GM18498 (cell line): ENCODE measurements at regions not wholly inside any gene's neighbourhood (a gene's known extent, or its start where the extent isn't known, plus 50 kb on each side); places are given as distances from the start of the nearest gene placed in this dataset.

Experiments
- ATAC-seq: cut with Tn5 transposase; IDR thresholded peaks from one replicate; pipeline ENCODE4 v1.9.1; 2021; ENCODE audit warnings: mild to moderate bottlenecking, moderate library complexity; ENCODE audit not compliant: unreplicated experiment

GRCh38 chr9:93900971-93901861 is 53.9 kb downstream of the BARX1 start:
- no peak for ATAC-seq

GRCh38 chr9:93900436-93900819 is 54.7 kb downstream of the BARX1 start:
- ATAC-seq, result no peak

DNA sequence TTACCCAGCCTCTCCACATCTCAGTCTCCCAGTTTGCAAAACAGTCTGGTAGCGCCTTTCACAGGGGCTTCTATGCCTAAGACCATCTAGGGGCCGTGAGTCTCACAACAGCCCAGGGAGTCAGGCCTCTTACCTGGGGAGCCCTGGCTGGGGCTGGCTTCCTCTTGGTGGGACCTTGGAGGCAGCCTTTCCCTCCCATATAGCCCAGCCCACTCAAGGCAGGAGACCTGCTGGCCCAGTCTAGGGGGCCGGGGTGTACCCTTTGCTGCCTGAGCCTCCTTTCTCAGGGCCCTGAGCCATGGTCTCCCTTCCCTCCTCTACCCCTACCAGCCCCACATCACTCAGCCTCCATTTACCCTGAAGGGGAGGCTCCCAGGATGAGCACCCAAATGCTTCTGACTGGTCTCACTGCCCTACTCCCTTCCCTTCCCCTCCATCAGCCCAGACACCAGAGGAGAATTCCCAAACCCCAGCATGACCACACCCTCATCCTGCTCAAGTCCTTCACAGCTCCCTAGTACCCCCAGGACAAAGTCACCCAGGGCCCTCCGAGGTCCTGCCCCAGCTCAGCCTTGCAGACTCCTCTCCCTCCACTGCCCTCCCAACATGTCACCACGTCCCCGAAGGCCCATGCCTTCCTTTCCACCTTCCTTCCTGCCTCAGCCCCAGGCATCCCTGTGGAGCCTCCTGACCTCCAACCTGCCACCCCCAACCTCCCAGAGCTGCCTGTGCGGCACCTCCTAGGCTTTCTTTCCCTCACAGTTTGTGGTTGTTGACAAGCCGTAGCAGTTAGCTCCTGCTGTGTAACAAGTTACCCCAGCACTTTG is 55.3 kb downstream of the BARX1 start:
- no peak for ATAC-seq

- ATAC-seq, result no peak
These were observed 56.4 kb downstream of the BARX1 start for GRCh38 chr9:93898502-93899426.

DNA sequence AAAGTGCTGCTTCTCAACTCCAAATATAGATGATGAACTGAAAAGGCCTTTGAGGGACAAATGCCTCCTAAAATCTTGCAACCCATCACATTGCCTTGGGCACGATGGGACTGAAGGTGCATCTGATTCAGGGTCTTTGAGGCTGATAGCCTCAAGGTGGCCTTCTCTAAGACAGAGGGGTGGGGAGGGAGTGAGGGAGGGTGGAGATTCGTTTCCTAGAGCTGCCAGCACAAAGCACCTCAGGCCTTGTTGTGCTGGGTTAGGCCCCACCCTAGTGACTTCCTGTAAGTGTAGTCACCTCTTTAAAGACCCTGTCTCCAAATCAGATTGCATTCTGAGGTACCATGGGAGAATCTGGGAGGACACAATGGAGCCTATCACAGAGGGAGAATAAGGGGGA is 57.1 kb downstream of the BARX1 start:
- ATAC-seq, result no peak

- no peak for ATAC-seq
These were observed 57.8 kb downstream of the BARX1 start for GRCh38 chr9:93897075-93897970.

GRCh38 chr9:93896496-93897033 is 58.6 kb downstream of the BARX1 start:
- no peak for ATAC-seq

DNA sequence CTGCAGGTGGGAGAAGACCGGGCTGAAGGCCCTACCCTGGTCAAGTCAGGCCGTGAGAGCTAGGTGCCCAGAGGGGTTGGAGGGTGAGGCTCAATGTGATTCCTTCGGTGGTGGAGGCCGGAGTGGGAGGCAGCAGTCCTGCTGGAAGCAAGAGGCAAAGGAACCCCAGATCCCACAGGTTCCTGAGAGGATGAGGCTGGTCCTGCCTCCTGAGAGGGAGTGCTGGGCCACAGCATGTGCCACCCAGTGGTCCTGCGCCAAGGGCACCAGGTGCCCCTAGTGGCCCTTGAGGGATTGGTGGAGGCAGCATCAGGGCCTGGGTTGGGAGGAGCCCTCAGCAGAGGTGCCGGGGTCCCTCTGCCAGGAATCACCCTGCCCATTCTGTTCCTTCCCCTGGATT is 59.1 kb downstream of the BARX1 start:
- ATAC-seq, result no peak

- ATAC-seq, result no peak
These were observed 59.6 kb downstream of the BARX1 start for GRCh38 chr9:93895535-93895934.

DNA sequence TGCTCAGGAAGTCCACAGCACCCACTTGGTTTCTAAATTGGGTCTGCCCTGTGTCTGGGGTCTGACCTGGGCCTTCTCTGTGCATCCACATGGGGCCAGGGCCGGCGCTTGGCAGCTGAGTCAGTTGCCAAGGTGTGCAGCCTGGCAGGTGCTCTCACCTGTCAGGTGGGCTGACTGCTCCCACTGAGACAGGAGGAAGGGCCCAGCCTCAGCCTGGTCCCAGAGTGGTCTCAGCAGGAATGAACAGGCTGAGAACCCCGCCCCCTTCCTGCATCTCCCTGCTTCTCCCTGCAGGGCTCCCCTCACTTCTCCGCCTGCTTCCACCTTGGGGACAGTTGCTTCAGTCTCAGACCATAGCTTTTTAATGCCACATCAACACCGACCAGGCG is 60.5 kb downstream of the BARX1 start:
- ATAC-seq, result no peak

DNA sequence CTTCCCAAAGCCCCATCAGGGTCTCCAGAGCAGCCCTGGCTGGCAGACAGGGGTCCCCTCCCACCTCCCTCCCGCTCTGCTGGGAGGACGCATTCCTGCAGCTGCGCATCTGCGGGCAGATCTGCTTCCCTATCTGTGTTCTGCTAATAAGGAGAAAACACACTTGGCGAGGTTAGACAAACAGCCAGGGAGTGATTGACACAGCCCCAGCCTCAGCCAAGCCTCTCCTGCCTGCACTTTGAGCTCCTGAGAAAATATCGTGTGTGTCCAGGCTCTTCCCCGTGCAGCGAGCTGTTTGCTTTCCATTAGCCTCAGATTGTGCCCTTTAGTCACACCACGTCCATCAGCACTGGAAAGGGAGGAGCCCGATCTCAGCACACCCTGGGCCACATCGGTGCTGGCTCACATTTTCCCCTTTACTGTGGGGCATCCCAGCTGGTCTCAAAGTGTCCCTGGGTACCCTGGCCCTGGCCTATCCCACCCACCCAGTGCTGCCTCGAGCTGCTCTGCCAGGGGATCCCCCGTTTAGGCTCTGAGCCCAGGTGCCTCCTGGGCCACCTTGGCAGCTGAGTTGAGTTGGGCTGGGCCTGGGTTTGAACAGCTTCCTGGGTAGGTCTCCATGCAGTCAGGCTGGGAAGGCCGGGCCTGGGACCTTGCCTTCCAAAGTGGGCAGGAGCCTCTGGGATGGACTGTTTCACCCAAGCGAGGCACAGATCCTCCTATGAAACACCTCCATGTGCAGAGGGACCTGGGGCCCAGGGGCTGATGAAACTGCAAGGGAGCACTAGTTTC is 61.1 kb downstream of the BARX1 start:
- no peak for ATAC-seq

DNA sequence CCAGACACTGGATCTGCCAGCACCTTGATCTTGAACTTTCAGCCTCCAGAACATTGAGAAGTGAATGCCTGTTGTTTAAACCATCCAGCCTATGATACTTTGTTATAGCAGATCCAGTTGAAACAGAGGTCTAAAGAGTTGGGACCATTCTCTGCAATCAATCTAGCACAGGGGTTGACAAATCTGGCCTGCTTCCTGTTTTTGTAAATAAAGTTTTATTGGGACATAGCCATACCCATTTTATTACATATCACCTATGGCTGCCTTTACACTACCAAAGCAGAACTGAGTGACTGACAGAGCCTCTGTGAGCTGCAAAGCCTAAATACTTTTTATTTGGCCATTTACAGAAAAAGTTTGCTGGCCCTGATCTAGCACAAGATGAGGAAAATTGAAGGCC is 62.0 kb downstream of the BARX1 start:
- ATAC-seq, result no peak

- no peak for ATAC-seq
These were observed 62.4 kb downstream of the BARX1 start for GRCh38 chr9:93892748-93893147.

GRCh38 chr9:93891549-93892310 is 63.4 kb downstream of the BARX1 start:
- ATAC-seq, result no peak

DNA sequence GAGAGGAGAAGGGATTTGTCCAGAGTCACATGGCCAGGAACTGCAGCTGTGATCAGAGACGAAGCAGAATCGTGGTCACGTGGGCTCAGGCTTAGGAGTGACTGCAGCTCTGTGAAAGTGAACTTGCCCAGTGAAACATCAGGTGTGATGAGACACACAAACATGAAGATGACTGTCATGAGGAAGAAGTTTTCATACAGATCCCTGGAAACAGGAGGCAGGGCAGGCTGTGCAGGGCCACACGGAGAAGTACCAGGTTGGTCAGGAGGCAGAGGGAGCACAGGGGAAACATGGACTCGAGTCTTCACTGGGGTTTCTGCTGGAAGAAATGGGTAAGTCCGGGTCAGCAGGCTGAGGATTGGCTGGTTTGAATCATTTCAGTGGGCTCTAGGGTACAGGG is 64.1 kb downstream of the BARX1 start:
- no peak for ATAC-seq

DNA sequence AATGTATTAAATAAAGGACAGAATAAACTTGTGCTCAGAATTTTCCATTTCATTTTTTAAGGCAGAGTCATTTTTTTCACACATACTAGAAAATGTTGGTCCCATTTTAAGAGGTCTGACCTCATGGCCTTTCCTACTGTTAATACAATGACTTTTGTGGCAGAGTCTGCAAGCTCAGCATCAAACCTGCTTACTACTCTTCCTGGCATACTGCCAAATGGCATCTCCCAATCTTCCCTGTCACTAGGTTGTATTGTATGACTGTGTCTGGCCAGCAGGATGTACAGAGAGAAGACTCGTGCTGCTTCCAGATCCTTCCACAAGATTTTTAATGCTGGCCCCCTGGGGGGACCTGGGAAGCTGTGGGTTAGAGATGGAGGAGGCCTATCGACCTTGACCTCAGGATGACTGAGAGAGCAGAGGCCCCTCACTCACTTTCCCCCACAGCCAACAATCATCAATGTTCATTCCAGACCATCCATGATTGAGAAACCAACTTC is 64.7 kb downstream of the BARX1 start:
- ATAC-seq, result no peak

DNA sequence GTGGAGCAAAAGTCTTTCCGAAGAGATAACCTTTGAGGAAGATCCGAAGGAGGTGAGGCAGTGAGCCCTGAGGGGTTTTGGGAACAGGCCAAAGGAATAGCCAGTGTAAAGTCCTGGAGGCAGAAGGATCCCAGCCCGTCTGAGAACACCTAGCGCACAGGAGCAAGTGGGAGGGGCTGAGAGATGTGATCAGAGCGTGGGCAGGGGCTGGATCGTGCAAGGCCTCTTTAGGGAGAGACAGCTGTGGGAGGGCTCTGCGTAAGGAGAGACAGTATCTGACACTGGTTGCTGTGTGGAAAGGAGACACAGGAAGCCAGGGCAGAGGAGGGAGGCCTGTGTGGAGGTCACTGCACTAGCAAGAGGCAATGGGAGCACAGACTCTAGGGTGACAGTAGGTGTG is 68.2 kb downstream of the BARX1 start:
- ATAC-seq, result no peak

DNA sequence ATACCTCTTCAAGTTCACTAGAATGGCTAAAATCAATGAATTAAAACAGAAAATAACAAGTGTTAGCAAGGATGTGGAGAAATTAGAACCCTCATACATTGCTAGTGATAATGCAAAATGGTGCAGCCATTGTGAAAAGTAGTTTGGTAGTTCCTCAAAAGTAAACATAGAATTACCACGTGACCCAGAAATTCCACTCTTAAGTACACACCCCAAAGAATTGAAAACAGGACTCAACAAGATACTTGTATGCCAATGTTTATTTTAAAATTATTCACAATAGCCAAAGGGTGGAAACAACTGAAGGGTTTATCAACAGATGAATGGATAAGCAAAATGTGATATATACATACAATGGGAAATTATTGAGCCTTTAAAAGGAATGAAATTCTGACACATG is 70.3 kb downstream of the BARX1 start:
- no peak for ATAC-seq
